Mesendoderm (in vitro differentiated cells): ENCODE measurements at regions not wholly inside any gene's neighbourhood (a gene's known extent, or its start where the extent isn't known, plus 50 kb on each side); places are given as distances from the start of the nearest gene placed in this dataset.
A peak's percentile ranks its signal among the peaks of the same experiment; 100 is the strongest.

Experiments
- DNase-seq: peaks from one replicate; pipeline ENCODE4 v3.0.0; 2013
- H2AK5ac ChIP-seq: 2 replicates; pipeline ENCODE4 v1.6.1; 2013; ENCODE audit warnings: low read length, inconsistent platforms
- H2BK120ac ChIP-seq: 2 replicates; pipeline ENCODE4 v1.6.1; 2013; ENCODE audit warnings: low read depth, mild to moderate bottlenecking, low read length, moderate library complexity, mixed read lengths
- H2BK15ac ChIP-seq: replicated peaks from 2 replicates; pipeline ENCODE4 v1.6.1; 2013; ENCODE audit warnings: low read depth, mild to moderate bottlenecking, moderate library complexity
- H2BK5ac ChIP-seq: 2 replicates; pipeline ENCODE4 v1.6.1; 2013; ENCODE audit warnings: low read length, inconsistent platforms
- H3K18ac ChIP-seq: 2 replicates; pipeline ENCODE4 v1.6.1; 2013; ENCODE audit warnings: mild to moderate bottlenecking, low read length, mixed read lengths
- H3K23ac ChIP-seq: one replicate; pipeline ENCODE4 v1.6.1; 2013; ENCODE audit warnings: low read length
- H3K27ac ChIP-seq: 2 replicates; pipeline ENCODE4 v1.5.1; 2013; ENCODE audit warnings: low read depth, mild to moderate bottlenecking, inconsistent platforms, low read length, moderate library complexity
- H3K27me3 ChIP-seq: 2 replicates; pipeline ENCODE4 v1.6.1; 2013; ENCODE audit warnings: low read length, control low read depth, mild to moderate bottlenecking, inconsistent platforms; ENCODE audit not compliant: insufficient read depth, poor library complexity
- H3K36me3 ChIP-seq: 2 replicates; pipeline ENCODE4 v1.6.1; 2013; ENCODE audit warnings: low read length, inconsistent platforms; ENCODE audit not compliant: control insufficient read depth, insufficient read depth
- H3K4ac ChIP-seq: one replicate; pipeline ENCODE4 v1.6.1; 2013; ENCODE audit warnings: low read depth, mild to moderate bottlenecking, low read length, moderate library complexity
- H3K4me1 ChIP-seq: 2 replicates; pipeline ENCODE4 v1.6.1; 2013; ENCODE audit warnings: low read depth, low read length, inconsistent platforms; ENCODE audit not compliant: control insufficient read depth
- H3K4me2 ChIP-seq: 2 replicates; pipeline ENCODE4 v1.6.1; 2013; ENCODE audit warnings: low read length
- H3K4me3 ChIP-seq: 2 replicates; pipeline ENCODE4 v1.5.1; 2013; ENCODE audit warnings: mild to moderate bottlenecking, low read length
- H3K56ac ChIP-seq: one replicate; pipeline ENCODE4 v1.6.1; 2013; ENCODE audit warnings: low read length
- H3K79me1 ChIP-seq: 2 replicates; pipeline ENCODE4 v1.6.1; 2013; ENCODE audit warnings: low read length, inconsistent platforms
- H3K79me2 ChIP-seq: 2 replicates; pipeline ENCODE4 v1.6.1; 2013; ENCODE audit warnings: mild to moderate bottlenecking, low read length; ENCODE audit not compliant: control insufficient read depth, insufficient read depth
- H3K9ac ChIP-seq: 2 replicates; pipeline ENCODE4 v1.6.1; 2013; ENCODE audit warnings: low read length, inconsistent platforms
- H4K5ac ChIP-seq: one replicate; pipeline ENCODE4 v1.6.1; 2013; ENCODE audit warnings: low read length
- H4K8ac ChIP-seq: one replicate; pipeline ENCODE4 v1.6.1; 2013; ENCODE audit warnings: low read depth, mild to moderate bottlenecking, control low read depth, low read length, moderate library complexity
- WGBS: extraction: QIAGEN DNeasy Blood & Tissue Kit; methylation state at CpG from one replicate; pipeline ENCODE4 v1.1.7; 2013; ENCODE audit warnings: low lambda C conversion rate, missing lambda C conversion rate; ENCODE audit not compliant: insufficient coverage; ENCODE audit errors: extremely low coverage; 5-methylcytosine and 5-hydroxymethylcytosine counted together

- Histone ChIP-seq H3K36me3 (no peaks in the 10 kb centered on the region), H3K56ac (peak overlapping the region; percentile 45), H3K4me1 (no peaks in the 10 kb centered on the region), H3K18ac (no peak overlapping the region), H3K4ac (no peak overlapping the region), H3K27ac (no peak overlapping the region), H4K5ac (no peak overlapping the region), H3K4me3 (no peak overlapping the region), H2BK5ac (no peak overlapping the region), H3K23ac (no peak overlapping the region), H2BK120ac (no peak overlapping the region), H3K79me1 (no peaks in the 10 kb centered on the region), H3K4me2 (no peak overlapping the region), H3K79me2 (no peaks in the 10 kb centered on the region), H3K9ac (no peak overlapping the region), H4K8ac (no peak overlapping the region), H3K27me3 (no peaks in the 10 kb centered on the region), H2AK5ac (no peak overlapping the region), H2BK15ac (no peak overlapping the region)
- no CpG with 5 or more reads among the region's 19 CpGs for WGBS
- peak; percentile 84 for DNase-seq
Measured at GRCh38 chr16:6682142-6682811, 650.4 kb upstream of the RBFOX1 start.

DNA sequence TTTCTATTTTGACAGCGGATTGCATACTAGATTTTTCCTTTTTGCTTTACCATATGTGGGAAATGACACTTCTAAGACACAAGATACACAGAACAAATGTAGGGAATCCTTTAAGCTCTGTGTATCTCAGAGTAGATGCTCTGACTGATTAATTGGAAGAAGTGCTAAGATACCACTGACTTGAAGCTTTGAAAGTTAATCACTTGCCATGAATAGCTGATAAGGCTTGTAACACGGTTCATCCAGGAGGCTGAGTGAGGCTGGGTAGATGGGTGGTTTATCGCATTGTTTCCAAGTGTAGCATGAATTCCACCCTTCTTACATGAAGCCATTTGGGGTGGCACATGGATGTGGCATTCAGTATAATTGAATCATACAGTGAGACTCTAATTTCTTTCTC is 654.1 kb upstream of the RBFOX1 start:
- H3K23ac ChIP-seq: no peak overlapping the region
- H4K8ac ChIP-seq: no peak overlapping the region
- H4K5ac ChIP-seq: no peak overlapping the region
- H3K18ac ChIP-seq: no peak overlapping the region
- DNase-seq: peak; percentile 89
- no peaks in the 10 kb centered on the region for H3K27me3 ChIP-seq
- no peak overlapping the region for H2BK15ac ChIP-seq
- H3K4me1 ChIP-seq: no peaks in the 10 kb centered on the region
- H3K36me3 ChIP-seq: no peaks in the 10 kb centered on the region
- H3K9ac ChIP-seq: no peak overlapping the region
- WGBS: no CpG with 5 or more reads among the region's 3 CpGs
- no peak overlapping the region for H2BK5ac ChIP-seq
- no peaks in the 10 kb centered on the region for H3K79me2 ChIP-seq
- H3K56ac ChIP-seq: no peak overlapping the region
- no peak overlapping the region for H3K4me3 ChIP-seq
- no peak overlapping the region for H2AK5ac ChIP-seq
- H3K27ac ChIP-seq: no peak overlapping the region
- no peak overlapping the region for H2BK120ac ChIP-seq
- H3K4me2 ChIP-seq: no peak overlapping the region
- no peak overlapping the region for H3K4ac ChIP-seq
- H3K79me1 ChIP-seq: no peaks in the 10 kb centered on the region

DNA sequence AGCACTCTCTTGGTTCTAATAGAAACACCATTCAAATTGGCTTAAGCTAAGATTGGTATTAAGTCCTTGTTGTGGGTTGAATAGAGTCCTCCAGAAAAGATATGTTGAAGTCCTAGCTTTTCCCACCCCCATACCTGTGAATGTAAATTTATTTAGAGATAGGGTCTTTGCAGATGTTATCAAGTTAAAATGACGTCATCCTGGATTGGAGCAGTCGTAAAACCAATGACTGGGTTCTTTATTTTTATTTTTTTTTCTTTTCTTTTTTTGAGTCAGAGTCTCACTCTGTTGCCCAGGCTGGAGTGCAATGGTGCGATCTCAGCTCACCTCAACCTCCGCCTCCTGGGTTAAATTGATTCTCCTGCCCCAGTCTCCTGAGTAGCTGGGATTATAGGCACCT is 658.6 kb upstream of the RBFOX1 start:
- Histone ChIP-seq H3K4me3 (no peak overlapping the region), H2BK15ac (no peak overlapping the region), H3K27me3 (no peaks in the 10 kb centered on the region), H2BK5ac (no peak overlapping the region), H3K4ac (no peak overlapping the region), H3K27ac (no peak overlapping the region), H2BK120ac (no peak overlapping the region), H3K56ac (no peak overlapping the region), H3K36me3 (no peaks in the 10 kb centered on the region), H3K4me2 (no peak overlapping the region), H2AK5ac (no peak overlapping the region), H3K23ac (no peak overlapping the region), H3K18ac (no peak overlapping the region), H4K5ac (no peak overlapping the region), H4K8ac (no peak overlapping the region), H3K79me2 (no peaks in the 10 kb centered on the region), H3K4me1 (no peaks in the 10 kb centered on the region), H3K9ac (no peak overlapping the region), H3K79me1 (no peaks in the 10 kb centered on the region)
- DNase-seq: no peak
- no CpG with 5 or more reads among the region's 4 CpGs for WGBS

GRCh38 chr16:6672507-6672906 is 660.1 kb upstream of the RBFOX1 start:
- no peak overlapping the region for H3K27ac ChIP-seq
- H3K4me1 ChIP-seq: no peaks in the 10 kb centered on the region
- no peak overlapping the region for H3K9ac ChIP-seq
- no CpG with 5 or more reads among the region's 2 CpGs for WGBS
- no peak overlapping the region for H3K4me2 ChIP-seq
- H2BK5ac ChIP-seq: no peak overlapping the region
- no peak overlapping the region for H3K23ac ChIP-seq
- no peaks in the 10 kb centered on the region for H3K27me3 ChIP-seq
- no peaks in the 10 kb centered on the region for H3K79me2 ChIP-seq
- H3K56ac ChIP-seq: no peak overlapping the region
- no peak overlapping the region for H3K4ac ChIP-seq
- H4K5ac ChIP-seq: no peak overlapping the region
- no peak overlapping the region for H2BK120ac ChIP-seq
- H3K36me3 ChIP-seq: no peaks in the 10 kb centered on the region
- DNase-seq: no peak
- H4K8ac ChIP-seq: no peak overlapping the region
- no peak overlapping the region for H2BK15ac ChIP-seq
- H3K79me1 ChIP-seq: no peaks in the 10 kb centered on the region
- H3K4me3 ChIP-seq: no peak overlapping the region
- H3K18ac ChIP-seq: no peak overlapping the region
- H2AK5ac ChIP-seq: no peak overlapping the region

- no peak overlapping the region for H4K5ac ChIP-seq
- no peak overlapping the region for H3K4ac ChIP-seq
- H4K8ac ChIP-seq: no peak overlapping the region
- H3K79me2 ChIP-seq: no peaks in the 10 kb centered on the region
- no peak overlapping the region for H2BK15ac ChIP-seq
- H3K23ac ChIP-seq: no peak overlapping the region
- H3K27me3 ChIP-seq: no peaks in the 10 kb centered on the region
- no peak overlapping the region for H3K4me3 ChIP-seq
- H3K79me1 ChIP-seq: no peaks in the 10 kb centered on the region
- H2AK5ac ChIP-seq: no peak overlapping the region
- WGBS: no CpG with 5 or more reads among the region's 4 CpGs
- DNase-seq: no peak
- no peaks in the 10 kb centered on the region for H3K4me1 ChIP-seq
- H3K9ac ChIP-seq: no peak overlapping the region
- no peaks in the 10 kb centered on the region for H3K36me3 ChIP-seq
- no peak overlapping the region for H3K18ac ChIP-seq
- H3K56ac ChIP-seq: no peak overlapping the region
- no peak overlapping the region for H2BK120ac ChIP-seq
- no peak overlapping the region for H3K27ac ChIP-seq
- H2BK5ac ChIP-seq: no peak overlapping the region
- no peak overlapping the region for H3K4me2 ChIP-seq
Measured at GRCh38 chr16:6667393-6667792, 665.3 kb upstream of the RBFOX1 start.

DNA sequence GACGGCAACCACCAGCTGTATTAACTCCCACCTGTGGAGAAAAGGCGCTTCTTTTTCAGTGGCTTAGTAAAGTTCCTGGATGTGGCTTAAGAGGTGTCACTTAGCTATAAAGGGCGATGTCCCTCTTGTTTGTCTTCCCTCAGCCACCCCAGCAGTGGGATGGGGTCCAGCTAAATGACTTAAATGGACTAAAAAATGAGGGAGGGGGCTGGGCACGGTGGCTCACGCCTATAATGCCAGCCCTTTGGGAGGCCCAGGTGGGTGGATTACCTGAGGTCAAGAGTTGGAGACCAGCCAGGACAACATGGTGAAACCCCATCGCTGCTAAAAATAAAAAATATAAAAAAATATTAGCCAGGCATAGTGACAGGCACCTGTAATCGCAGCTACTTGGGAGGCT is 667.5 kb upstream of the RBFOX1 start:
- Histone ChIP-seq H3K18ac (no peak overlapping the region), H2BK5ac (no peak overlapping the region), H3K9ac (no peak overlapping the region), H4K5ac (no peak overlapping the region), H3K4me1 (no peaks in the 10 kb centered on the region), H2BK120ac (no peak overlapping the region), H2AK5ac (no peak overlapping the region), H3K79me1 (no peaks in the 10 kb centered on the region), H4K8ac (no peak overlapping the region), H3K27me3 (no peaks in the 10 kb centered on the region), H3K4me3 (no peak overlapping the region), H3K27ac (no peak overlapping the region), H3K23ac (no peak overlapping the region), H2BK15ac (no peak overlapping the region), H3K56ac (no peak overlapping the region), H3K4ac (no peak overlapping the region), H3K4me2 (no peak overlapping the region), H3K79me2 (no peaks in the 10 kb centered on the region), H3K36me3 (no peaks in the 10 kb centered on the region)
- no CpG with 5 or more reads among the region's 7 CpGs for WGBS
- DNase-seq: no peak
